Calu3 (cell line): ENCODE measurements at regions not wholly inside any gene's neighbourhood (a gene's known extent, or its start where the extent isn't known, plus 50 kb on each side); places are given as distances from the start of the nearest gene placed in this dataset.

ENCODE experiments used
- BruUV-seq: library from RNA; stranded (reverse); fragments of 400-500 nt; replicated peaks from 2 replicates; lab custom pipeline; 2021; lab: Mats Ljungman, UMichigan
- CTCF ChIA-PET: fragments of 300-600 bp; sonication (Branson Sonifier 250); formaldehyde crosslinking; loops from one replicate; lab custom pipeline; 2022; ENCODE audit warnings: antibody characterized with exemption; lab: Charles Lee
- DNase-seq: peaks from one replicate; pipeline ENCODE4 v3.0.0; 2022
- H3K27ac Mint-ChIP-seq: one replicate; pipeline ENCODE4 v1.8.0; 2022; ENCODE audit warnings: mixed read lengths; ENCODE audit not compliant: unreplicated experiment
- H3K27me3 Mint-ChIP-seq: one replicate; pipeline ENCODE4 v1.8.0; 2022; ENCODE audit warnings: mixed read lengths; ENCODE audit not compliant: unreplicated experiment
- H3K36me3 Mint-ChIP-seq: one replicate; pipeline ENCODE4 v1.8.0; 2022; ENCODE audit warnings: mild to moderate bottlenecking, moderate library complexity, mixed read lengths; ENCODE audit not compliant: insufficient read depth, unreplicated experiment
- H3K4me1 Mint-ChIP-seq: one replicate; pipeline ENCODE4 v1.8.0; 2022; ENCODE audit warnings: mild to moderate bottlenecking, low read depth, mixed read lengths; ENCODE audit not compliant: unreplicated experiment
- H3K4me3 Mint-ChIP-seq: one replicate; pipeline ENCODE4 v1.8.0; 2022; ENCODE audit warnings: mild to moderate bottlenecking, low read depth, moderate library complexity, mixed read lengths; ENCODE audit not compliant: unreplicated experiment
- H3K9me3 Mint-ChIP-seq: one replicate; pipeline ENCODE4 v1.8.0; 2022; ENCODE audit warnings: low read depth, mixed read lengths; ENCODE audit not compliant: unreplicated experiment
- CTCF ChIP-seq: fragments of 200-600 bp; IDR thresholded peaks from one replicate; pipeline ENCODE4 v1.8.0; 2022; ENCODE audit warnings: antibody characterized with exemption; ENCODE audit not compliant: unreplicated experiment
- intact Hi-C: fragments of 100-400 bp; cut with micrococcal nuclease; formaldehyde crosslinking; loops from one replicate; pipeline ENCODE4 v1.10.0; 2022; ENCODE audit not compliant: unreplicated experiment

GRCh38 chr3:182315313-182315712 lies 478.0 kb upstream of the ATP11B start:
- Mint-ChIP-seq H3K36me3 (no peaks in the 10 kb centered on the region), H3K27me3 (no peaks in the 10 kb centered on the region), H3K4me1 (peaks cover 10% of the 10 kb centered on the region), H3K27ac (no peak overlapping the region), H3K4me3 (no peak overlapping the region), H3K9me3 (peaks cover 30% of the 10 kb centered on the region)
- no peak for TF ChIP-seq CTCF
- CTCF ChIA-PET = no interaction called here
- no peak for DNase-seq
- intact Hi-C loops = no loop called here
- no TSS peak for BruUV-seq

GRCh38 chr3:182323126-182323700 lies 470.1 kb upstream of the ATP11B start:
- Mint-ChIP-seq H3K4me3 (no peak overlapping the region), H3K27me3 (no peaks in the 10 kb centered on the region), H3K36me3 (no peaks in the 10 kb centered on the region), H3K27ac (peak overlapping the region; percentile 48), H3K9me3 (peaks cover 11% of the 10 kb centered on the region), H3K4me1 (peaks cover 45% of the 10 kb centered on the region)
- CTCF ChIA-PET = interaction anchor here (0.7 kb wide), 1 partner anchor 88 kb away, joined by 3 read pairs; no protein-coding TSS in a partner anchor
- no peak for TF ChIP-seq CTCF
- intact Hi-C loops = no loop called here
- no TSS peak for BruUV-seq
- DNase-seq = no peak

GRCh38 chr3:182323898-182324297 lies 469.4 kb upstream of the ATP11B start:
- Mint-ChIP-seq H3K4me1 (peaks cover 45% of the 10 kb centered on the region), H3K36me3 (no peaks in the 10 kb centered on the region), H3K4me3 (no peak overlapping the region), H3K9me3 (peaks cover 8% of the 10 kb centered on the region), H3K27me3 (no peaks in the 10 kb centered on the region), H3K27ac (peak overlapping the region; percentile 48)
- DNase-seq = no peak
- BruUV-seq = no TSS peak
- intact Hi-C loops = loop anchor here (2.0 kb wide), 1 partner anchor 65 kb away; no protein-coding TSS in a partner anchor
- TF ChIP-seq CTCF = no peak
- CTCF ChIA-PET = interaction anchor here (0.7 to 1.3 kb wide), 4 partner anchors 34 to 65 kb away, joined by 3 read pairs; no protein-coding TSS in a partner anchor

GRCh38 chr3:182325213-182325950 lies 467.9 kb upstream of the ATP11B start:
- no peak for TF ChIP-seq CTCF
- H3K4me1 Mint-ChIP-seq = peaks cover 45% of the 10 kb centered on the region
- H3K4me3 Mint-ChIP-seq = no peak overlapping the region

More at GRCh38 chr3:182325213-182325950, 467.9 kb upstream of the ATP11B start:
- H3K36me3 Mint-ChIP-seq = no peaks in the 10 kb centered on the region
- H3K9me3 Mint-ChIP-seq = peaks cover under 1% of the 10 kb centered on the region
- no peaks in the 10 kb centered on the region for H3K27me3 Mint-ChIP-seq
- CTCF ChIA-PET = no interaction called here
- peak overlapping the region; percentile 57 for H3K27ac Mint-ChIP-seq
- no peak for DNase-seq
- intact Hi-C loops = loop anchor here (2.0 kb wide), 1 partner anchor 63 kb away; no protein-coding TSS in a partner anchor
- no TSS peak for BruUV-seq
